IMR-90 (cell line): ENCODE measurements at regions not wholly inside any gene's neighbourhood (a gene's known extent, or its start where the extent isn't known, plus 50 kb on each side); places are given as distances from the start of the nearest gene placed in this dataset.

Experiments used
- ATAC-seq: fragments of 200-7000 bp; cut with Tn5 transposase; 2 replicates; pipeline ENCODE4 v1.9.1; 2020; ENCODE audit warnings: low read depth, mild to moderate bottlenecking, moderate library complexity
- BruUV-seq: library from RNA; stranded (reverse); fragments of 400-500 nt; replicated peaks from 2 replicates; lab custom pipeline; 2021; lab: Mats Ljungman, UMichigan
- CTCF ChIA-PET: fragments of 300-600 bp; formaldehyde crosslinking; extraction: SDS; loops from one replicate; lab custom pipeline; 2021; ENCODE audit warnings: antibody characterized with exemption; lab: Yijun Ruan, JAX
- POLR2A ChIA-PET: fragments of 300-600 bp; sonication (Branson Sonifier 250); formaldehyde crosslinking; loops from one replicate; lab custom pipeline; 2022; ENCODE audit warnings: antibody characterized with exemption; ENCODE audit not compliant: unreplicated experiment; lab: Charles Lee
- DNase-seq: peaks from one replicate; pipeline ENCODE4 v3.0.0; 2013
- H2AFZ ChIP-seq: replicated peaks from 2 replicates; pipeline ENCODE3; 2013; ENCODE audit warnings: low read length, mild to moderate bottlenecking; ENCODE audit not compliant: poor library complexity
- H2AK5ac ChIP-seq: 2 replicates; pipeline ENCODE4 v1.6.1; 2013; ENCODE audit warnings: low read depth, low read length, inconsistent platforms
- H2AK9ac ChIP-seq: replicated peaks from 2 replicates; pipeline ENCODE3; 2013; ENCODE audit warnings: mild to moderate bottlenecking, low read depth, low read length, moderate library complexity; ENCODE audit not compliant: poor library complexity
- H2BK120ac ChIP-seq: 2 replicates; pipeline ENCODE4 v1.6.1; 2013; ENCODE audit warnings: low read depth, low read length, inconsistent platforms
- H2BK15ac ChIP-seq: 3 replicates; pipeline ENCODE4 v1.6.1; 2013; ENCODE audit warnings: low read depth, low read length, inconsistent platforms
- H2BK20ac ChIP-seq: 2 replicates; pipeline ENCODE4 v1.6.1; 2013; ENCODE audit warnings: low read depth, mild to moderate bottlenecking, inconsistent platforms, low read length, moderate library complexity
- H2BK5ac ChIP-seq: 2 replicates; pipeline ENCODE4 v1.6.1; 2013; ENCODE audit warnings: mild to moderate bottlenecking, low read depth, low read length, inconsistent platforms; ENCODE audit not compliant: poor library complexity, severe bottlenecking
- H3K14ac ChIP-seq: replicated peaks from 2 replicates; pipeline ENCODE4 v1.6.1; 2013; ENCODE audit warnings: low read depth, low read length, inconsistent platforms
- H3K18ac ChIP-seq: 2 replicates; pipeline ENCODE4 v1.6.1; 2013; ENCODE audit warnings: low read depth, low read length, control low read depth
- H3K23ac ChIP-seq: 2 replicates; pipeline ENCODE4 v1.6.1; 2013; ENCODE audit warnings: low read depth, low read length, inconsistent platforms
- H3K27ac ChIP-seq: 2 replicates; pipeline ENCODE4 v1.5.1; 2013; ENCODE audit warnings: mild to moderate bottlenecking, control low read depth, low read length; ENCODE audit not compliant: insufficient read depth
- H3K27me3 ChIP-seq: 2 replicates; pipeline ENCODE4 v1.6.1; 2013; ENCODE audit warnings: low read length; ENCODE audit not compliant: control insufficient read depth, insufficient read depth
- H3K36me3 ChIP-seq: 2 replicates; pipeline ENCODE4 v1.6.1; 2013; ENCODE audit warnings: low read length, mixed read lengths; ENCODE audit not compliant: control insufficient read depth, insufficient read depth
- H3K4ac ChIP-seq: 2 replicates; pipeline ENCODE4 v1.6.1; 2013; ENCODE audit warnings: low read depth, low read length, inconsistent platforms
- H3K4me1 ChIP-seq: 2 replicates; pipeline ENCODE4 v1.6.1; 2013; ENCODE audit warnings: low read length, mixed read lengths; ENCODE audit not compliant: control insufficient read depth, insufficient read depth
- H3K4me2 ChIP-seq: 2 replicates; pipeline ENCODE4 v1.6.1; 2013; ENCODE audit warnings: low read depth, mild to moderate bottlenecking, control low read depth, low read length, moderate library complexity
- H3K4me3 ChIP-seq: 2 replicates; pipeline ENCODE4 v1.5.1; 2013; ENCODE audit warnings: low read depth, mild to moderate bottlenecking, control low read depth, low read length, moderate library complexity; ENCODE audit not compliant: insufficient read depth
- H3K56ac ChIP-seq: 2 replicates; pipeline ENCODE4 v1.6.1; 2013; ENCODE audit warnings: low read length, inconsistent platforms; ENCODE audit not compliant: insufficient read depth; ENCODE audit errors: extremely low read depth
- H3K79me1 ChIP-seq, 2 experiments: 2 replicates each; pipeline ENCODE4 v1.6.1; 2013; ENCODE audit warnings: low read length in 2 of 2, inconsistent platforms in 1 of 2, low read depth in 1 of 2
- H3K9ac ChIP-seq: 2 replicates; pipeline ENCODE4 v1.6.1; 2013; ENCODE audit warnings: low read depth, low read length, control low read depth
- H3K9me1 ChIP-seq: 2 replicates; pipeline ENCODE4 v1.6.1; 2013; ENCODE audit warnings: low read length, inconsistent platforms; ENCODE audit not compliant: insufficient read depth
- H3K9me3 ChIP-seq: 2 replicates; pipeline ENCODE4 v1.6.1; 2013; ENCODE audit warnings: low read length; ENCODE audit not compliant: control insufficient read depth, insufficient read depth
- H4K20me1 ChIP-seq: 2 replicates; pipeline ENCODE4 v1.6.1; 2013; ENCODE audit warnings: low read length, inconsistent platforms; ENCODE audit not compliant: insufficient read depth
- H4K5ac ChIP-seq: 2 replicates; pipeline ENCODE4 v1.6.1; 2013; ENCODE audit warnings: mild to moderate bottlenecking, low read depth, low read length, control low read depth
- H4K8ac ChIP-seq, 2 experiments: 2 replicates each; pipeline ENCODE4 v1.6.1; 2013; ENCODE audit warnings: low read depth in 2 of 2, low read length in 2 of 2, control low read depth in 1 of 2, inconsistent platforms in 1 of 2
- H4K91ac ChIP-seq: 2 replicates; pipeline ENCODE4 v1.6.1; 2013; ENCODE audit warnings: low read depth, low read length, inconsistent platforms; ENCODE audit not compliant: insufficient read depth
- ELK1 ChIP-seq: fragments of 150-350 bp; IDR thresholded peaks from 2 replicates; pipeline ENCODE4 v1.6.1; 2016; ENCODE audit warnings: low read depth, mild to moderate bottlenecking, low read length, moderate library complexity, borderline replicate concordance
- FOS ChIP-seq: fragments of 150-350 bp; IDR thresholded peaks from 2 replicates; pipeline ENCODE4 v1.6.1; 2016; ENCODE audit warnings: low read depth, low read length
- MAFK ChIP-seq: IDR thresholded peaks from 2 replicates; pipeline ENCODE4 v1.6.1; 2012; ENCODE audit warnings: low read depth, low read length, improper control_type of control experiment
- NFE2L2 ChIP-seq: fragments of 150-350 bp; IDR thresholded peaks from 2 replicates; pipeline ENCODE4 v1.6.1; 2016; ENCODE audit warnings: low read depth, mild to moderate bottlenecking, low read length
- RFX5 ChIP-seq: IDR thresholded peaks from 2 replicates; pipeline ENCODE4 v1.8.0; 2012; ENCODE audit warnings: low read depth, mild to moderate bottlenecking, low read length, moderate library complexity
- SMC3 ChIP-seq: fragments of 150-350 bp; IDR thresholded peaks from 2 replicates; pipeline ENCODE4 v1.6.1; 2016; ENCODE audit warnings: low read depth, mild to moderate bottlenecking, antibody characterized with exemption, low read length, moderate library complexity
- WGBS, 2 experiments: methylation state at CpG; one replicate each; pipeline versions ENCODE4 v1.1.5 to v1.1.7; 2013; ENCODE audit warnings: missing lambda C conversion rate in 2 of 2; ENCODE audit not compliant: insufficient read length in 1 of 2; ENCODE audit errors: extremely low coverage in 2 of 2; 5-methylcytosine and 5-hydroxymethylcytosine counted together
- dilution Hi-C: fragments of 300-500 bp; cut with HindIII; formaldehyde crosslinking; loops from one replicate; pipeline ENCODE4 v1.14.3; 2018; ENCODE audit warnings: low sequenced_read_pairs; ENCODE audit not compliant: unreplicated experiment
- in situ Hi-C: fragments of 300-500 bp; cut with MboI; formaldehyde crosslinking; loops from 3 replicates; pipeline ENCODE4 v1.14.3; 2019; ENCODE audit warnings: low sequenced_read_pairs, inconsistent platforms, mixed read lengths
- intact Hi-C: fragments of 100-400 bp; cut with micrococcal nuclease; formaldehyde crosslinking; loops from 2 replicates; pipeline ENCODE4 v1.10.0; 2022
- TF ChIP-seq, protein P1 (sequence below): conservative IDR thresholded peaks from 2 replicates; pipeline ENCODE4 v1.5.1; 2012; ENCODE audit warnings: mild to moderate bottlenecking, low read depth, low read length, improper control_type of control experiment
- TF ChIP-seq, protein P2 (sequence below): fragments of 150-350 bp; IDR thresholded peaks from 2 replicates; pipeline ENCODE4 v1.6.1; 2017; ENCODE audit warnings: mild to moderate bottlenecking, antibody characterized with exemption, low read length, low read depth

DNA sequence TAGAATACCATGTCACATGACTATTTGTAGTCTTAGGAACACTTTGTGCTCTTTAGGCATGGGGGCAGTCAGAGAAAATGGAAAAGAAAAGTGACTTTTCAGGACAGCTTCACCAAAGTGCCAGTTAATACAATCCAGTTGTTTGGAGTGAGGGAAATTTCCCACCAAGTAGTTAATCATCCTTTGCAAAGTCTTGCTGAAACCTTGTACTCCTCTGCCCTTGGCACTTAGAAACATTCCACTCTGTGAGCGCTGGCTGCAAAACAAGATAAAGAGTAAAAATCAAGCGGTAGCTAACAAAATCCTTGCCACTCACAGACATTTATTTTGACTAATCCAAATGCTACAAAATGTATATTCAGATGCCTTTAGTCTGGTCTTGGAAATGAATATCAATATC is 229.2 kb upstream of the HSF2 start:
- no peak overlapping the region for H3K14ac ChIP-seq
- no peak overlapping the region for H2AK9ac ChIP-seq
- H3K23ac ChIP-seq, result no peak overlapping the region
- no peak for ATAC-seq
- H3K18ac ChIP-seq, result no peak overlapping the region
- TF ChIP-seq NFE2L2, result no peak
- TF ChIP-seq ELK1, result no peak
- TF ChIP-seq SMC3, result no peak
- no peak for TF ChIP-seq FOS
- TF ChIP-seq RFX5, result no peak
- TF ChIP-seq, protein P1, sequence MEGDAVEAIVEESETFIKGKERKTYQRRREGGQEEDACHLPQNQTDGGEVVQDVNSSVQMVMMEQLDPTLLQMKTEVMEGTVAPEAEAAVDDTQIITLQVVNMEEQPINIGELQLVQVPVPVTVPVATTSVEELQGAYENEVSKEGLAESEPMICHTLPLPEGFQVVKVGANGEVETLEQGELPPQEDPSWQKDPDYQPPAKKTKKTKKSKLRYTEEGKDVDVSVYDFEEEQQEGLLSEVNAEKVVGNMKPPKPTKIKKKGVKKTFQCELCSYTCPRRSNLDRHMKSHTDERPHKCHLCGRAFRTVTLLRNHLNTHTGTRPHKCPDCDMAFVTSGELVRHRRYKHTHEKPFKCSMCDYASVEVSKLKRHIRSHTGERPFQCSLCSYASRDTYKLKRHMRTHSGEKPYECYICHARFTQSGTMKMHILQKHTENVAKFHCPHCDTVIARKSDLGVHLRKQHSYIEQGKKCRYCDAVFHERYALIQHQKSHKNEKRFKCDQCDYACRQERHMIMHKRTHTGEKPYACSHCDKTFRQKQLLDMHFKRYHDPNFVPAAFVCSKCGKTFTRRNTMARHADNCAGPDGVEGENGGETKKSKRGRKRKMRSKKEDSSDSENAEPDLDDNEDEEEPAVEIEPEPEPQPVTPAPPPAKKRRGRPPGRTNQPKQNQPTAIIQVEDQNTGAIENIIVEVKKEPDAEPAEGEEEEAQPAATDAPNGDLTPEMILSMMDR, result no peak
- TF ChIP-seq, protein P2, sequence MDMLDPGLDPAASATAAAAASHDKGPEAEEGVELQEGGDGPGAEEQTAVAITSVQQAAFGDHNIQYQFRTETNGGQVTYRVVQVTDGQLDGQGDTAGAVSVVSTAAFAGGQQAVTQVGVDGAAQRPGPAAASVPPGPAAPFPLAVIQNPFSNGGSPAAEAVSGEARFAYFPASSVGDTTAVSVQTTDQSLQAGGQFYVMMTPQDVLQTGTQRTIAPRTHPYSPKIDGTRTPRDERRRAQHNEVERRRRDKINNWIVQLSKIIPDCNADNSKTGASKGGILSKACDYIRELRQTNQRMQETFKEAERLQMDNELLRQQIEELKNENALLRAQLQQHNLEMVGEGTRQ, result no peak
- no peak for TF ChIP-seq MAFK
- no peak overlapping the region for H2BK120ac ChIP-seq
- no peak overlapping the region for H4K91ac ChIP-seq
- no peak overlapping the region for H4K5ac ChIP-seq
- no peaks in the 10 kb centered on the region for H3K9me3 ChIP-seq
- no peak for DNase-seq
- H3K4ac ChIP-seq, result no peak overlapping the region
- no peaks in the 10 kb centered on the region for H3K79me1 ChIP-seq
- in situ Hi-C loops (no loop called here), dilution Hi-C loops (no loop called here), intact Hi-C loops (no loop called here)
- no peak overlapping the region for H3K4me2 ChIP-seq
- no peaks in the 10 kb centered on the region for H3K27me3 ChIP-seq
- H2BK20ac ChIP-seq, result no peak overlapping the region
- WGBS, 2 experiments, result no CpG with 5 or more reads among the region's 2 CpGs
- H3K36me3 ChIP-seq, result no peaks in the 10 kb centered on the region
- no peak overlapping the region for H3K4me3 ChIP-seq
- no peak overlapping the region for H2AK5ac ChIP-seq
- BruUV-seq, result no TSS peak
- ChIA-PET CTCF (no interaction called here), POLR2A (no interaction called here)
- H2BK15ac ChIP-seq, result no peak overlapping the region
- H4K8ac ChIP-seq, result no peak overlapping the region
- no peak overlapping the region for H2BK5ac ChIP-seq
- no peak overlapping the region for H3K56ac ChIP-seq
- no peaks in the 10 kb centered on the region for H3K4me1 ChIP-seq
- no peaks in the 10 kb centered on the region for H4K20me1 ChIP-seq
- H3K27ac ChIP-seq, result no peak overlapping the region
- no peak overlapping the region for H3K9ac ChIP-seq
- H2AFZ ChIP-seq, result no peak overlapping the region
- H3K9me1 ChIP-seq, result no peaks in the 10 kb centered on the region
